ENCODE measurements at regions not wholly inside any gene's neighbourhood (a gene's known extent, or its start where the extent isn't known, plus 50 kb on each side); places are given as distances from the start of the nearest gene placed in this dataset.

DNA sequence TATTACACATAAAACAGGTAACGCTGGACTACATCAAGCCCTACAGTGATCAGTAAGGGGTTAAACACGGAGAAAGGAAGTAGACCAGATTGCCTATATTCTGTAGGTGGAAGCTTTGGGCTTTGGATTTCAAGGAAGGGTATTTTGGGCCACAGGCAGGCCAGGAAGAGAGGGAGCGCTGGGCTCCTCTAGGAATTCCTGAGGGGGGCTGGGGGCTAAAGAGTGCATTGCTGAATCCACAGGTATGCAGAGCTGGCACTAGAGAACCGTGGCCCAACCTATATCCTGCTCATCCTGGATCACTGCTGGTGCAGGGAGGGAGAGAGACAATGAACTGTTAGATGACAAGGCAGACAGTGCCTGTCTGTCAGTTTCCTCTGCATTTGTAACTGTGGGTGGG, 367.1 kb downstream of the CSNK1G3 start:
- Histone ChIP-seq H3K4me1 (ENCODE audit: insufficient read depth, low read length, poor library complexity, severe bottlenecking) (peaks cover 52% of the 10 kb centered on the region), H3K36me3 (ENCODE audit: insufficient read depth, low read length, poor library complexity, severe bottlenecking) (no peaks in the 10 kb centered on the region), H3K9me3 (ENCODE audit: low read depth, low read length, poor library complexity, severe bottlenecking) (no peaks in the 10 kb centered on the region), H3K4me3 (ENCODE audit: low read depth, low read length, poor library complexity, severe bottlenecking) (no peak overlapping the region), H3K27me3 (replicated peaks; ENCODE audit: insufficient read depth, low read depth, low read length, poor library complexity) (no peaks in the 10 kb centered on the region), H3K27ac (ENCODE audit: low read depth, low read length, poor library complexity, severe bottlenecking) (no peak overlapping the region)
- no peak for DNase-seq (ENCODE audit: low spot score)
- BruUV-seq (replicated peaks) = no TSS peak
- ChIA-PET POLR2A (ENCODE audit: low non-redundant PET) (no interaction called here), CTCF (no interaction called here)
- no peak for TF ChIP-seq EZH2 (IDR thresholded peaks at IDR 0.05; ENCODE audit: borderline replicate concordance, low read depth, low read length, poor library complexity, severe bottlenecking)
- TF ChIP-seq CTCF (conservative IDR thresholded peaks at IDR 0.05; ENCODE audit: low read depth, low read length) = no peak
- intact Hi-C loops (cut with micrococcal nuclease; ENCODE audit: unreplicated experiment) = loop anchor here (5.0 kb wide), 1 partner anchor 207 kb away; no protein-coding TSS in a partner anchor

DNA sequence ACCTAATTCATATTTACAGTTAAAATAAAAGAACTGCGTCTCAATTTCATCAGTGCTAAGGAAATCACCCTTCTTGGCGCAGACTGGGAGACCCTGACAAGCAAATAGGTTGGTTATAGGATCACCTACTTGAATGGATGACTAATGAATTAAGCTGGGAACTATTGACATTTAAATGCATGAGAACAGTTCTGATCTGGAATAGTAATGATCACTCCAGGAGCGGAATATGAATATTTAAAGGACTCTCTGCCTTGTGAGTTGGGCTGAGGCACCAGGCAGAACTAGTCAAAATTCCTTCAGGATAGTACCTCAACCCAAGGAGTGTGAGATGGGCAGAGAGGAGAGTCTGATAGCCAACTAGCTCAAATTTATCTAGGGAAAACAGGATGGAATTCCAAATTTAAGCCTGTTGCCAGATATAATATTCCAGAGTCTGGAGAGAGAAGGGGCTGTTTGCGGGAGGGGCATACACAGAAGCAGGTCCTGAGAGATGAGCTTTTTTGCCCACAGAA, 364.4 kb downstream of the CSNK1G3 start:
- Histone ChIP-seq H3K4me3 (ENCODE audit: low read depth, low read length, poor library complexity, severe bottlenecking) (peak overlapping the region; percentile 24), H3K27ac (ENCODE audit: low read depth, low read length, poor library complexity, severe bottlenecking) (peak overlapping the region; percentile 79), H3K27me3 (replicated peaks; ENCODE audit: insufficient read depth, low read depth, low read length, poor library complexity) (no peaks in the 10 kb centered on the region), H3K9me3 (ENCODE audit: low read depth, low read length, poor library complexity, severe bottlenecking) (no peaks in the 10 kb centered on the region), H3K4me1 (ENCODE audit: insufficient read depth, low read length, poor library complexity, severe bottlenecking) (peaks cover 44% of the 10 kb centered on the region), H3K36me3 (ENCODE audit: insufficient read depth, low read length, poor library complexity, severe bottlenecking) (no peaks in the 10 kb centered on the region)
- POLR2A ChIA-PET (ENCODE audit: low non-redundant PET) = no interaction called here
- BruUV-seq (replicated peaks) = no TSS peak
- CTCF ChIA-PET = no interaction called here
- intact Hi-C loops (cut with micrococcal nuclease; ENCODE audit: unreplicated experiment) = loop anchor here (5.0 kb wide), 1 partner anchor 204 kb away; no protein-coding TSS in a partner anchor
- no peak for DNase-seq (ENCODE audit: low spot score)
- TF ChIP-seq CTCF (conservative IDR thresholded peaks at IDR 0.05; ENCODE audit: low read depth, low read length) (no peak), EZH2 (IDR thresholded peaks at IDR 0.05; ENCODE audit: borderline replicate concordance, low read depth, low read length, poor library complexity, severe bottlenecking) (no peak)

- Histone ChIP-seq H3K36me3 (ENCODE audit: insufficient read depth, low read length, poor library complexity, severe bottlenecking) (no peaks in the 10 kb centered on the region), H3K27ac (ENCODE audit: low read depth, low read length, poor library complexity, severe bottlenecking) (peak overlapping the region; percentile 79), H3K9me3 (ENCODE audit: low read depth, low read length, poor library complexity, severe bottlenecking) (no peaks in the 10 kb centered on the region), H3K27me3 (replicated peaks; ENCODE audit: insufficient read depth, low read depth, low read length, poor library complexity) (no peaks in the 10 kb centered on the region), H3K4me1 (ENCODE audit: insufficient read depth, low read length, poor library complexity, severe bottlenecking) (peaks cover 40% of the 10 kb centered on the region), H3K4me3 (ENCODE audit: low read depth, low read length, poor library complexity, severe bottlenecking) (peak overlapping the region; percentile 24)
- CTCF ChIA-PET = no interaction called here
- intact Hi-C loops (cut with micrococcal nuclease; ENCODE audit: unreplicated experiment) = loop anchor here (5.0 kb wide), 1 partner anchor 203 kb away; no protein-coding TSS in a partner anchor
- TF ChIP-seq EZH2 (IDR thresholded peaks at IDR 0.05; ENCODE audit: borderline replicate concordance, low read depth, low read length, poor library complexity, severe bottlenecking) (no peak), CTCF (conservative IDR thresholded peaks at IDR 0.05; ENCODE audit: low read depth, low read length) (0 out of 2 replicates have a peak, but pooled peaks have one; percentile 16)
- peak; percentile 83 for DNase-seq (ENCODE audit: low spot score)
- BruUV-seq (replicated peaks) = no TSS peak
- POLR2A ChIA-PET (ENCODE audit: low non-redundant PET) = no interaction called here
Observed at GRCh38 chr5:123875561-123876275, 363.7 kb downstream of the CSNK1G3 start.
